ENCODE measurements at regions not wholly inside any gene's neighbourhood (a gene's known extent, or its start where the extent isn't known, plus 50 kb on each side); places are given as distances from the start of the nearest gene placed in this dataset.

- H3K27me3 ChIP-seq (ENCODE audit: low read depth), result no peaks in the 10 kb centered on the region
- intact Hi-C loops (cut with DNase I), result no loop called here
- H3K4me1 ChIP-seq, result no peaks in the 10 kb centered on the region
- TF ChIP-seq CTCF (IDR thresholded peaks at IDR 0.05), result no peak
- no peaks in the 10 kb centered on the region for H3K36me3 ChIP-seq
- ATAC-seq (no peak), DNase-seq (no peak)
- H3K27ac ChIP-seq, result no peak overlapping the region
- no peak overlapping the region for H3K4me3 ChIP-seq
- H3K9me3 ChIP-seq, result no peaks in the 10 kb centered on the region
These were observed 729.6 kb upstream of the NR2F2 start for GRCh38 chr15:95600884-95601283.

DNA sequence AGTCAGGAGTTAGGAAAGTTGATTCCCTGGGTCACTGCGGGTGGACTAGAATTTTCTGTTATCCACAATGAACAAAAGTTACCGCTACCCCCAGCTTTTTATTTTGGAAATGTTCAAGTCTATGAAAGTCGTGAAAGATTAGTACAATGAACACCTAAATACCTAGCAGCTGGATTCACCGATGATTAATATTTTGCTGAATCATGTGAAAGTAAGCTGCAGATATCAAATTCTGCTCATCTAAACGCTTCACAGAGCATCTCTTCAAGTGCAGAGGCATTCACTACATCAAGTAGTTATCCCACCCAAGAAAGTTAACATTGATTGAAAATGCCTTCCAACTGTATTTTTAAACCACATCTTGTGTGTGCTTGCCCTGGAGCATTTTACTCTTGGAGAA lies 729.0 kb upstream of the NR2F2 start:
- ATAC-seq, result no peak
- no peak overlapping the region for H3K4me3 ChIP-seq
- H3K9me3 ChIP-seq, result no peaks in the 10 kb centered on the region
- no peak for DNase-seq
- intact Hi-C loops (cut with DNase I), result no loop called here
- no peaks in the 10 kb centered on the region for H3K27me3 ChIP-seq (ENCODE audit: low read depth)
- no peaks in the 10 kb centered on the region for H3K36me3 ChIP-seq
- no peak for TF ChIP-seq CTCF (IDR thresholded peaks at IDR 0.05)
- no peaks in the 10 kb centered on the region for H3K4me1 ChIP-seq
- no peak overlapping the region for H3K27ac ChIP-seq

GRCh38 chr15:95603802-95604201 lies 726.7 kb upstream of the NR2F2 start:
- intact Hi-C loops (cut with DNase I), result no loop called here

DNA sequence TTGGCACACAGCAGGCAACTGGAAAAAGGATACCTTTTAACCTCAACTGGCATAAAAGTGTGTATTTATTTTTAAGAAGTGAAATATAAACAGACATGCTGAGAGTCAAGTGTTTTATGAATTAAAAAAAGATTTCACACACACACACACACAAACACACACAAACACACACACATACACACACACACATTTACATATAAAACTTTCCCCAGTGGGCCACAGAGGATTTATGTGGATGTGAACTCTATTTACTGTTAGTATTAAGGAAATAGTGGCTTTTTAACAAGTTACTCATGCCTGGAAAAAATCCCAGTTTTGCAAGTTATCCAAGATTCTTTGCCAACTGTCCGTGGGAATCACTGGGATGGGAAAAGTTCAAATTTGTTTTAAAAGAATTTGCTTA lies 725.9 kb upstream of the NR2F2 start:
- Histone ChIP-seq H3K36me3 (no peaks in the 10 kb centered on the region), H3K9me3 (no peaks in the 10 kb centered on the region), H3K4me3 (no peak overlapping the region), H3K4me1 (no peaks in the 10 kb centered on the region), H3K27ac (no peak overlapping the region), H3K27me3 (ENCODE audit: low read depth) (no peaks in the 10 kb centered on the region)
- TF ChIP-seq CTCF (IDR thresholded peaks at IDR 0.05), result no peak
- ATAC-seq (no peak), DNase-seq (no peak)
- intact Hi-C loops (cut with DNase I), result no loop called here

More at GRCh38 chr15:95603802-95604201, 726.7 kb upstream of the NR2F2 start:
- Histone ChIP-seq H3K36me3 (no peaks in the 10 kb centered on the region), H3K9me3 (no peaks in the 10 kb centered on the region), H3K4me1 (no peaks in the 10 kb centered on the region), H3K27me3 (ENCODE audit: low read depth) (no peaks in the 10 kb centered on the region), H3K4me3 (no peak overlapping the region), H3K27ac (no peak overlapping the region)
- no peak for ATAC-seq
- no peak for TF ChIP-seq CTCF (IDR thresholded peaks at IDR 0.05)
- no peak for DNase-seq

GRCh38 chr15:95605098-95605497 lies 725.4 kb upstream of the NR2F2 start:
- intact Hi-C loops (cut with DNase I), result no loop called here
- no peaks in the 10 kb centered on the region for H3K9me3 ChIP-seq
- no peaks in the 10 kb centered on the region for H3K36me3 ChIP-seq
- no peaks in the 10 kb centered on the region for H3K27me3 ChIP-seq (ENCODE audit: low read depth)
- no peak for TF ChIP-seq CTCF (IDR thresholded peaks at IDR 0.05)
- ATAC-seq (no peak), DNase-seq (no peak)
- H3K4me3 ChIP-seq, result no peak overlapping the region
- H3K4me1 ChIP-seq, result no peaks in the 10 kb centered on the region
- no peak overlapping the region for H3K27ac ChIP-seq

- Histone ChIP-seq H3K36me3 (no peaks in the 10 kb centered on the region), H3K9me3 (no peaks in the 10 kb centered on the region), H3K4me3 (no peak overlapping the region), H3K27ac (no peak overlapping the region), H3K4me1 (no peaks in the 10 kb centered on the region), H3K27me3 (ENCODE audit: low read depth) (no peaks in the 10 kb centered on the region)
- ATAC-seq (no peak), DNase-seq (no peak)
- no peak for TF ChIP-seq CTCF (IDR thresholded peaks at IDR 0.05)
- intact Hi-C loops (cut with DNase I), result no loop called here
These were observed 723.9 kb upstream of the NR2F2 start for GRCh38 chr15:95606551-95606950.

Data from lower lobe of right lung (tissue), 2 donors.